C4-2B (cell line): ENCODE measurements at regions not wholly inside any gene's neighbourhood (a gene's known extent, or its start where the extent isn't known, plus 50 kb on each side); places are given as distances from the start of the nearest gene placed in this dataset.

Experiments
- CTCF ChIP-seq: fragments of 450-650 bp; conservative IDR thresholded peaks from 2 replicates; pipeline ENCODE4 v1.5.1; 2017; ENCODE audit warnings: mild to moderate bottlenecking
- ZFX ChIP-seq: fragments of 450-650 bp; IDR thresholded peaks from 2 replicates; pipeline ENCODE4 v1.6.1; 2017

- TF ChIP-seq CTCF = no peak
- no peak for TF ChIP-seq ZFX
Measured at GRCh38 chr14:62532181-62532580, 513.1 kb downstream of the KCNH5 start.
